IPS DF 19.7 (cell line): ENCODE measurements at regions not wholly inside any gene's neighbourhood (a gene's known extent, or its start where the extent isn't known, plus 50 kb on each side); places are given as distances from the start of the nearest gene placed in this dataset.

Experiments
- DNase-seq: peaks from one replicate; pipeline ENCODE4 v3.0.0-alpha.2; 2013; ENCODE audit warnings: low read depth, low spot score

DNA sequence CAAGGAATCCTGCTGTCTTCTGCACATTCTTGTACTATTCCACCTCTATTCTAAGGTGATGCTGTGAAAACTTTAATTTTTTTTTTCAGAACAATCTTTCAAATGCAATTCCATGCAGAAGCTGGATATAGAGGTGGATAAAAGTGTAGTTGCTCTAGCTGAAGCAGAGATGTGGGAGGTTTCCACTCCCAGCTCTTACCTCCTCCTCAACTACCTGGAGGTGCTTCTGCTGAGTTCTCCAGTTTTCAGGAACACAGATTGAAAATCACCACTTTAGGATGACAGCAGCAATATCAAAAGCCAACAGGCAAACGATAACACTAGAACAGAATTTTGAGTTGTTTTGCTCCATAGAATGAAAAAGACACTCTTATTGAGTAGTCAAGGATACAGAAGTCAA is 51.1 kb upstream of the FAM98A start:
- DNase-seq, result no peak
